HepG2 (cell line): ENCODE measurements at regions not wholly inside any gene's neighbourhood (a gene's known extent, or its start where the extent isn't known, plus 50 kb on each side); places are given as distances from the start of the nearest gene placed in this dataset.

Experiments
- ASH2L ChIP-seq: fragments of 300-600, 200-600 bp; sonication (generic); IDR thresholded peaks from 2 replicates; pipeline ENCODE4 v1.7.0; 2017; ENCODE audit warnings: low read depth, mild to moderate bottlenecking, moderate library complexity, mixed read lengths, low read length; ENCODE audit not compliant: insufficient read length
- BCLAF1 ChIP-seq: fragments of 450-650 bp; IDR thresholded peaks from 2 replicates; pipeline ENCODE4 v1.6.1; 2017; ENCODE audit warnings: mild to moderate bottlenecking
- ETV6 ChIP-seq: sonication (generic); formaldehyde crosslinking; conservative IDR thresholded peaks from 2 replicates; pipeline ENCODE4 v1.4.0; 2020; ENCODE audit warnings: missing genetic modification reagents
- FOXA1 ChIP-seq, 2 experiments: fragments of 450-650 bp in 1 of 2; sonication (generic) in 1 of 2; formaldehyde crosslinking in 1 of 2; IDR thresholded peaks; 2 replicates each; pipeline versions ENCODE4 v1.4.0 to v1.6.1; 2016 to 2020; ENCODE audit warnings: missing genetic modification reagents in 1 of 2
- NFIC ChIP-seq: IDR thresholded peaks from 2 replicates; pipeline ENCODE4 v1.6.1; 2012; ENCODE audit warnings: mild to moderate bottlenecking, low read length, inconsistent platforms
- NR2C2 ChIP-seq: sonication (generic); formaldehyde crosslinking; IDR thresholded peaks from 2 replicates; pipeline ENCODE4 v1.4.0; 2020; ENCODE audit warnings: missing genetic modification reagents, mild to moderate bottlenecking, moderate library complexity, borderline replicate concordance
- POLR2A ChIP-seq, 2 experiments: IDR thresholded peaks; 2 replicates each; pipeline ENCODE4 v1.6.1; 2011; ENCODE audit warnings: low read depth in 2 of 2, low read length in 2 of 2, mild to moderate bottlenecking in 1 of 2, moderate library complexity in 1 of 2; ENCODE audit not compliant: insufficient read depth in 1 of 2
- REST ChIP-seq, 2 experiments: IDR thresholded peaks; 2 replicates each; pipeline ENCODE4 v1.6.1; 2011 to 2012; ENCODE audit warnings: low read length in 2 of 2, borderline replicate concordance in 1 of 2, low read depth in 1 of 2, mild to moderate bottlenecking in 1 of 2, moderate library complexity in 1 of 2
- SUZ12 ChIP-seq: fragments of 150-350 bp; IDR thresholded peaks from 2 replicates; pipeline ENCODE4 v1.6.1; 2014; ENCODE audit warnings: low read depth, low read length
- TAF1 ChIP-seq: sonication (generic); formaldehyde crosslinking; IDR thresholded peaks from 2 replicates; pipeline ENCODE4 v1.4.0; 2020; ENCODE audit warnings: missing genetic modification reagents
- ZMAT3 ChIP-seq: sonication (generic); formaldehyde crosslinking; conservative IDR thresholded peaks from 2 replicates; pipeline ENCODE4 v1.7.0; 2021; ENCODE audit warnings: missing genetic modification reagents
- ZNF616 ChIP-seq: sonication (generic); formaldehyde crosslinking; IDR thresholded peaks from 2 replicates; pipeline ENCODE4 v1.5.0; 2020; ENCODE audit warnings: low read depth, mild to moderate bottlenecking, missing genetic modification reagents
- ZNF747 ChIP-seq: sonication (generic); formaldehyde crosslinking; IDR thresholded peaks from 2 replicates; pipeline ENCODE4 v1.8.1; 2023; ENCODE audit warnings: missing genetic modification reagents, mild to moderate bottlenecking, borderline replicate concordance

- no peak for TF ChIP-seq ZNF616 (CRISPR knock-in tag)
- no peak for TF ChIP-seq ETV6 (CRISPR knock-in tag)
- no peak for TF ChIP-seq REST (IDR thresholded peaks at IDR 0.05; ENCODE audit: borderline replicate concordance in 1 of 2, low read depth in 1 of 2, low read length in 2 of 2)
- no peak for TF ChIP-seq ZNF747 (CRISPR knock-in tag)
- TF ChIP-seq NR2C2, result no peak
- no peak for TF ChIP-seq NFIC
- no peak for TF ChIP-seq BCLAF1
- TF ChIP-seq FOXA1 (IDR thresholded peaks at IDR 0.05), result no peak
- no peak for TF ChIP-seq FOXA1 (CRISPR knock-in tag; IDR thresholded peaks at IDR 0.05)
- no peak for TF ChIP-seq ASH2L
- no peak for TF ChIP-seq POLR2A (IDR thresholded peaks at IDR 0.05; ENCODE audit: insufficient read depth in 1 of 2, low read depth in 2 of 2, low read length in 2 of 2)
- no peak for TF ChIP-seq SUZ12
- TF ChIP-seq TAF1 (CRISPR knock-in tag), result no peak
- TF ChIP-seq ZMAT3 (CRISPR knock-in tag), result no peak
Measured at GRCh38 chr2:59322870-59323269, 1081.7 kb upstream of the FANCL start.
